HL-60 (cell line): ENCODE measurements at regions not wholly inside any gene's neighbourhood (a gene's known extent, or its start where the extent isn't known, plus 50 kb on each side); places are given as distances from the start of the nearest gene placed in this dataset.

ENCODE experiments used
- CTCF ChIP-seq: IDR thresholded peaks from one replicate; pipeline ENCODE4 v1.5.1; 2011; ENCODE audit warnings: low read length, control low read depth, inconsistent platforms; ENCODE audit not compliant: insufficient read depth
- GABPA ChIP-seq: IDR thresholded peaks from 2 replicates; pipeline ENCODE4 v1.6.1; 2012; ENCODE audit warnings: low read depth
- POLR2AphosphoS5 ChIP-seq: IDR thresholded peaks from 2 replicates; pipeline ENCODE4 v1.6.1; 2012; ENCODE audit warnings: low read depth
- REST ChIP-seq: IDR thresholded peaks from 2 replicates; pipeline ENCODE4 v1.6.1; 2012; ENCODE audit warnings: low read depth; ENCODE audit not compliant: insufficient replicate concordance
- SPI1 ChIP-seq: IDR thresholded peaks from 2 replicates; pipeline ENCODE4 v1.6.1; 2012; ENCODE audit warnings: low read depth, mild to moderate bottlenecking, borderline replicate concordance

GRCh38 chr13:50463719-50464118 lies 379.8 kb downstream of the DLEU7 start:
- TF ChIP-seq SPI1 = no peak
- TF ChIP-seq CTCF = no peak
- no peak for TF ChIP-seq POLR2AphosphoS5
- TF ChIP-seq GABPA = no peak
- TF ChIP-seq REST = no peak
